ENCODE measurements at regions not wholly inside any gene's neighbourhood (a gene's known extent, or its start where the extent isn't known, plus 50 kb on each side); places are given as distances from the start of the nearest gene placed in this dataset.

DNA sequence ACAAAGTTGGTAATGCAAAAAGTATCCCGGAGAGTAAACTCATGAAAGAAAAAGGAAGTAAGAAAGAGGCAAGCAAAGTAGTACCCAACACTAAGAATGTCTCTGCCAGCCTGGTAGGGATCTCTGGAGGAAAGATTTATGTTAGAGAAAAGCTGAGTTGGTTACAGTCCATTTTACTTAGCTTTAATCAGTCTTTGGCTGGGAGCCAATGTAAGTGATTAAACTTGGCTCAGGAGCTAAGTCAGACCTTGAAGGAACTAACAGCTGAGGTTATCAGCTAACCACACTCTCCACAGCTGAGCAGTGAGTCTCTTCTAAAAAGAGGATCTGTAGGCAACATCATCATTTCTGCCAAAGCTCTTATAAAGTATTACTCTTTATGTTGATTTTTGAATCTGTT is 148.0 kb downstream of the ANKRD7 start:
- TF ChIP-seq, protein P1, sequence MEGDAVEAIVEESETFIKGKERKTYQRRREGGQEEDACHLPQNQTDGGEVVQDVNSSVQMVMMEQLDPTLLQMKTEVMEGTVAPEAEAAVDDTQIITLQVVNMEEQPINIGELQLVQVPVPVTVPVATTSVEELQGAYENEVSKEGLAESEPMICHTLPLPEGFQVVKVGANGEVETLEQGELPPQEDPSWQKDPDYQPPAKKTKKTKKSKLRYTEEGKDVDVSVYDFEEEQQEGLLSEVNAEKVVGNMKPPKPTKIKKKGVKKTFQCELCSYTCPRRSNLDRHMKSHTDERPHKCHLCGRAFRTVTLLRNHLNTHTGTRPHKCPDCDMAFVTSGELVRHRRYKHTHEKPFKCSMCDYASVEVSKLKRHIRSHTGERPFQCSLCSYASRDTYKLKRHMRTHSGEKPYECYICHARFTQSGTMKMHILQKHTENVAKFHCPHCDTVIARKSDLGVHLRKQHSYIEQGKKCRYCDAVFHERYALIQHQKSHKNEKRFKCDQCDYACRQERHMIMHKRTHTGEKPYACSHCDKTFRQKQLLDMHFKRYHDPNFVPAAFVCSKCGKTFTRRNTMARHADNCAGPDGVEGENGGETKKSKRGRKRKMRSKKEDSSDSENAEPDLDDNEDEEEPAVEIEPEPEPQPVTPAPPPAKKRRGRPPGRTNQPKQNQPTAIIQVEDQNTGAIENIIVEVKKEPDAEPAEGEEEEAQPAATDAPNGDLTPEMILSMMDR (IDR thresholded peaks at IDR 0.05 in 4 of 5, conservative IDR thresholded peaks at IDR 0.05 in 1 of 5): no peak
- TF ChIP-seq POLR2A (IDR thresholded peaks at IDR 0.05): no peak

Data from gastrocnemius medialis (tissue), 4 donors.